ENCODE measurements at regions not wholly inside any gene's neighbourhood (a gene's known extent, or its start where the extent isn't known, plus 50 kb on each side); places are given as distances from the start of the nearest gene placed in this dataset.

DNA sequence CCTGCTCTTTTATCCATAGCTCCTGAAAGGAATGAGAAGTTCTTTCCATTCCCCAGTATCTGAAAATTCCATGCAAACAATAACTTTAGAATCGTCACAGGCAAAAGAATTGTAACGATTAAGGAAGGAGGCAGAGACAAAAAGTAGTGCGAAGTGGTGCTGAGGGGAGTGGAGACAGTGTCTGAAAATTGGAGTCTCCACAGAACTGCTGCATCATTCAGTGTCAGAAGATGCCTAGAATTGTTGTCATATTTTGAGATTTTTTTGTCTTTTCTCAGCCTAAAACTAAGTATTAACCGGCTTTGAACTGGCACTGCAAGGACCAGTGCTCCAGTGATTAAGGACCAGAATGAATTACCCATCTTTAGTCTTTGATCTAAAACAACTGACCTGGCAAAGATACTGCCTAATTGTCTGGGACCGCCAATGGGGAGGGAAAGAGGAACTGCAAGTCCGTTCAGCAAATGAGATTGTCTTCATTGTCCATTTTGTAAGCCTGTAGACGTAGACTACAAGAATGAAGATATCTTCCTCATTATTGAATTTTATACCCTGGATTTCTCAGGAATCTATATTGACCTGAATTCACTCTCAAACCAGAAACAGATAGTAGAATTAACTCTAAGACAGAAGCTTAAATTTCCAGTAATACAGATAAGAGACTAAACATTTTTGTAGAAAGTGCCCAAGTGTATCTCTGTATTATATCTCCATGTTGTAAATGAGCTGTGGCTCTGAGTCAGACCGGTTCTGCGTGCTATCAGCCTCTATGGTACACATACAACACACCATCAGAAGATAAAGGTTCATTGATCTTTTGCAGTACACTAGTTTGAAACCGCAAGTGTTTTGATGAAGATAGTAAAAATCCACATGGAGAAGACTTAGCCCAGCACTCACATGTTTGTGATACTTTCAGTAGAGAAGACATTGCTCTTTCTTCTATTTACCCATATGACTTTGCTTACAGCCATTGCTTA is 293.2 kb downstream of the EFNB2 start:
- Histone ChIP-seq H3K4me2 (ENCODE audit: low read length) (no peak overlapping the region), H3K4me3 (ENCODE audit: low read length) (no peak overlapping the region), H3F3A (ENCODE audit: control insufficient read depth, insufficient read depth) (no peaks in the 10 kb centered on the region), H4K20me1 (ENCODE audit: control insufficient read depth, insufficient read depth, low read depth, low read length) (no peaks in the 10 kb centered on the region), H3K27ac (ENCODE audit: low read depth, low read length) (no peak overlapping the region), H3K9me2 (replicated peaks; ENCODE audit: control insufficient read depth, low read length) (no peaks in the 10 kb centered on the region), H3K9me3 (ENCODE audit: control insufficient read depth, insufficient read depth, low read length) (no peaks in the 10 kb centered on the region), H3K27me3 (ENCODE audit: control insufficient read depth, low read length) (no peaks in the 10 kb centered on the region), H3K79me2 (ENCODE audit: control insufficient read depth, low read length) (no peaks in the 10 kb centered on the region), H3K36me3 (ENCODE audit: control insufficient read depth, low read length) (no peaks in the 10 kb centered on the region), H3K4me1 (ENCODE audit: control insufficient read depth, low read length) (no peaks in the 10 kb centered on the region)
- no peak for TF ChIP-seq EZH2phosphoT487 (IDR thresholded peaks at IDR 0.05; ENCODE audit: borderline replicate concordance, low read length)
- no peak for TF ChIP-seq CTCF (IDR thresholded peaks at IDR 0.05; ENCODE audit: low read depth, low read length, poor library complexity, severe bottlenecking)

DNA sequence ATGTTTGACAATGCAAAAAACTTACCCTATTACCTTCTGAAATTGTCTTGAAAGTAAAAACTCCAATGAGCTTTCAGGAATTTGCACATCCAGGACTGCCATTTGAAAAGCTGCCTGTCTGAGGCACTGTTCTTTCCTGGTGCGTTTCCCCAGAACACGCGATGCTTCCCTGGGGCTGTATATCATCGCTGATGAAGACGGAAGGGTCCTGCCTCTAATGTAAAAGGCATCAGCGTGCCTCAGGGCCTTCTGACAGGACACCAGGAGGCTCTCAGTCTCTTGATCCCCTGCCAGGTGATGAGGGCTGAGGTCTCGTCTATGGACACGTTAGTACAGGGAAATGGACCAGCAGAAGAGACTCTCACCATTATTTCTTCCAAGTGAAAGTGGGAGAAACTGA is 296.8 kb downstream of the EFNB2 start:
- Histone ChIP-seq H3K4me1 (ENCODE audit: control insufficient read depth, low read length) (no peaks in the 10 kb centered on the region), H3K4me2 (ENCODE audit: low read length) (no peak overlapping the region), H3K79me2 (ENCODE audit: control insufficient read depth, low read length) (no peaks in the 10 kb centered on the region), H3F3A (ENCODE audit: control insufficient read depth, insufficient read depth) (no peaks in the 10 kb centered on the region), H4K20me1 (ENCODE audit: control insufficient read depth, insufficient read depth, low read depth, low read length) (no peaks in the 10 kb centered on the region), H3K27me3 (ENCODE audit: control insufficient read depth, low read length) (no peaks in the 10 kb centered on the region), H3K4me3 (ENCODE audit: low read length) (no peak overlapping the region), H3K9me3 (ENCODE audit: control insufficient read depth, insufficient read depth, low read length) (no peaks in the 10 kb centered on the region; the same call in 1 of the 2 replicates), H3K36me3 (ENCODE audit: control insufficient read depth, low read length) (no peaks in the 10 kb centered on the region), H3K27ac (ENCODE audit: low read depth, low read length) (no peak overlapping the region), H3K9me2 (replicated peaks; ENCODE audit: control insufficient read depth, low read length) (no peaks in the 10 kb centered on the region)
- TF ChIP-seq EZH2phosphoT487 (IDR thresholded peaks at IDR 0.05; ENCODE audit: borderline replicate concordance, low read length): no peak
- TF ChIP-seq CTCF (IDR thresholded peaks at IDR 0.05; ENCODE audit: low read depth, low read length, poor library complexity, severe bottlenecking): no peak

GRCh38 chr13:106234636-106235035 is 300.8 kb downstream of the EFNB2 start:
- Histone ChIP-seq H3K27ac (ENCODE audit: low read depth, low read length) (no peak overlapping the region), H3K4me1 (ENCODE audit: control insufficient read depth, low read length) (no peaks in the 10 kb centered on the region), H3F3A (ENCODE audit: control insufficient read depth, insufficient read depth) (no peaks in the 10 kb centered on the region), H4K20me1 (ENCODE audit: control insufficient read depth, insufficient read depth, low read depth, low read length) (no peaks in the 10 kb centered on the region), H3K27me3 (ENCODE audit: control insufficient read depth, low read length) (no peaks in the 10 kb centered on the region), H3K9me3 (ENCODE audit: control insufficient read depth, insufficient read depth, low read length) (no peaks in the 10 kb centered on the region; the same call in 1 of the 2 replicates), H3K36me3 (ENCODE audit: control insufficient read depth, low read length) (no peaks in the 10 kb centered on the region), H3K79me2 (ENCODE audit: control insufficient read depth, low read length) (no peaks in the 10 kb centered on the region), H3K9me2 (replicated peaks; ENCODE audit: control insufficient read depth, low read length) (no peaks in the 10 kb centered on the region), H3K4me3 (ENCODE audit: low read length) (no peak overlapping the region), H3K4me2 (ENCODE audit: low read length) (no peak overlapping the region)
- TF ChIP-seq EZH2phosphoT487 (IDR thresholded peaks at IDR 0.05; ENCODE audit: borderline replicate concordance, low read length) (no peak), CTCF (IDR thresholded peaks at IDR 0.05; ENCODE audit: low read depth, low read length, poor library complexity, severe bottlenecking) (no peak)
